Endothelial cell of umbilical vein (primary cell): ENCODE measurements at regions not wholly inside any gene's neighbourhood (a gene's known extent, or its start where the extent isn't known, plus 50 kb on each side); places are given as distances from the start of the nearest gene placed in this dataset.

Experiments
- BruUV-seq: library from RNA; stranded (reverse); fragments of 400-500 nt; replicated peaks from 2 replicates; lab custom pipeline; 2021; lab: Mats Ljungman, UMichigan
- CTCF ChIA-PET: fragments of 300-600, 350-600 bp; sonication (Branson Sonifier 250); formaldehyde crosslinking; loops from one replicate; lab custom pipeline; 2021; ENCODE audit warnings: antibody characterized with exemption, inconsistent platforms; lab: Charles Lee
- POLR2A ChIA-PET: fragments of 300-600, 350-600 bp; sonication (Branson Sonifier 250); formaldehyde crosslinking; loops from one replicate; lab custom pipeline; 2021; ENCODE audit warnings: antibody characterized with exemption, inconsistent platforms; lab: Charles Lee
- DNase-seq: peaks from one replicate; pipeline ENCODE4 v3.0.0-alpha.2; 2011; ENCODE audit warnings: low read depth, low spot score
- FAIRE-seq: peaks from 2 replicates; lab custom pipeline; 2011; peaks lifted over from hg19 to GRCh38; lab: Jason Lieb, UNC
- H2AFZ ChIP-seq: 2 replicates; pipeline ENCODE4 v1.6.0; 2012; ENCODE audit warnings: low read depth, low read length, control low read depth, inconsistent platforms
- H3K27ac ChIP-seq: 2 replicates; pipeline ENCODE4 v1.5.1; 2011; ENCODE audit warnings: low read depth, mild to moderate bottlenecking, control low read depth, low read length, moderate library complexity; ENCODE audit not compliant: insufficient read depth
- H3K27me3 ChIP-seq, 2 experiments: 2 replicates each; pipeline versions ENCODE4 v1.6.0 to v1.6.1; 2011; ENCODE audit warnings: low read length in 2 of 2, mixed read lengths in 1 of 2; ENCODE audit not compliant: control insufficient read depth in 2 of 2, insufficient read depth in 2 of 2
- H3K36me3 ChIP-seq, 2 experiments: 2 replicates in 1 of 2; 3 replicates in 1 of 2; pipeline ENCODE4 v1.5.1; 2011; ENCODE audit warnings: low read length in 2 of 2, mild to moderate bottlenecking in 1 of 2, moderate library complexity in 1 of 2; ENCODE audit not compliant: control insufficient read depth in 2 of 2, insufficient read depth in 2 of 2; ENCODE audit errors: extremely low read depth in 1 of 2
- H3K4me1 ChIP-seq: 3 replicates; pipeline ENCODE4 v1.5.1; 2011; ENCODE audit warnings: mild to moderate bottlenecking, low read length; ENCODE audit not compliant: control insufficient read depth, insufficient read depth; ENCODE audit errors: extremely low read depth
- H3K4me2 ChIP-seq: 2 replicates; pipeline ENCODE4 v1.6.1; 2011; ENCODE audit warnings: low read length, control low read depth, mixed read lengths; ENCODE audit not compliant: insufficient read depth
- H3K4me3 ChIP-seq, 3 experiments: fragments of 200-600 bp in 1 of 3; sonication (generic), shearing (Covaris generic) in 1 of 3; replicated peaks in 1 of 3; 2 replicates each; pipeline ENCODE4 v1.5.1; 2011 to 2016; ENCODE audit warnings: control low read depth in 3 of 3, low read length in 3 of 3, mild to moderate bottlenecking in 2 of 3, inconsistent platforms in 1 of 3, low read depth in 1 of 3, moderate library complexity in 1 of 3; ENCODE audit not compliant: insufficient read depth in 1 of 3
- H3K79me2 ChIP-seq: 2 replicates; pipeline ENCODE4 v1.6.0; 2012; ENCODE audit warnings: low read length, inconsistent platforms; ENCODE audit not compliant: control insufficient read depth, insufficient read depth
- H3K9ac ChIP-seq: replicated peaks from 2 replicates; pipeline ENCODE3; 2011; ENCODE audit warnings: low read length, control low read depth; ENCODE audit not compliant: insufficient read depth; ENCODE audit errors: extremely low read depth
- H3K9me1 ChIP-seq: replicated peaks from 3 replicates; pipeline ENCODE4 v1.6.0; 2011; ENCODE audit warnings: mild to moderate bottlenecking, low read length; ENCODE audit not compliant: control insufficient read depth, insufficient read depth; ENCODE audit errors: extremely low read depth
- H3K9me3 ChIP-seq: replicated peaks from 2 replicates; pipeline ENCODE4 v1.5.1; 2012; ENCODE audit warnings: low read length, inconsistent platforms; ENCODE audit not compliant: control insufficient read depth, insufficient read depth
- H4K20me1 ChIP-seq: replicated peaks from 2 replicates; pipeline ENCODE3; 2011; ENCODE audit warnings: mild to moderate bottlenecking, low read length; ENCODE audit not compliant: control insufficient read depth, insufficient read depth; ENCODE audit errors: extremely low read depth
- EZH2 ChIP-seq: IDR thresholded peaks from 2 replicates; pipeline ENCODE4 v1.6.1; 2012; ENCODE audit warnings: borderline replicate concordance, low read depth, mild to moderate bottlenecking, moderate library complexity, low read length, inconsistent platforms; ENCODE audit not compliant: severe bottlenecking
- FOS ChIP-seq: IDR thresholded peaks from 2 replicates; pipeline ENCODE4 v1.6.1; 2011; ENCODE audit warnings: mild to moderate bottlenecking, low read length, moderate library complexity, borderline replicate concordance; ENCODE audit not compliant: insufficient read depth
- GATA2 ChIP-seq: IDR thresholded peaks from 2 replicates; pipeline ENCODE4 v1.7.0; 2011; ENCODE audit warnings: low read depth, mild to moderate bottlenecking, moderate library complexity, mixed read lengths, low read length; ENCODE audit not compliant: insufficient read length, insufficient read depth
- JUN ChIP-seq: IDR thresholded peaks from 2 replicates; pipeline ENCODE4 v1.6.1; 2011; ENCODE audit warnings: borderline replicate concordance, low read depth; ENCODE audit not compliant: insufficient read length, insufficient read depth
- MYC ChIP-seq: IDR thresholded peaks from one replicate; pipeline ENCODE4 v1.6.1; 2011; ENCODE audit warnings: mild to moderate bottlenecking, low read depth, low read length
- POLR2A ChIP-seq: IDR thresholded peaks from 2 replicates; pipeline ENCODE4 v1.6.1; 2012; ENCODE audit warnings: low read depth, mild to moderate bottlenecking, control low read depth, low read length
- POLR2AphosphoS5 ChIP-seq: IDR thresholded peaks from 2 replicates; pipeline ENCODE4 v1.6.1; 2012; ENCODE audit warnings: low read depth, mild to moderate bottlenecking, control low read depth, low read length, moderate library complexity; ENCODE audit not compliant: insufficient read depth
- dilution Hi-C: fragments of 300-500 bp; cut with MboI; formaldehyde crosslinking; loops from one replicate; pipeline ENCODE4 v1.15.0; 2019; ENCODE audit warnings: low sequenced_read_pairs; ENCODE audit not compliant: extremely low pct_ligation_motif_present
- intact Hi-C: fragments of 100-400 bp; cut with micrococcal nuclease; formaldehyde crosslinking; loops from one replicate; pipeline ENCODE4 v1.10.0; 2022
- TF ChIP-seq, protein P1 (sequence below), 2 donors: IDR thresholded peaks; 1 replicate in 1 of 2; 2 replicates in 1 of 2; pipeline ENCODE4 v1.5.1; 2011; ENCODE audit warnings: low read length in 2 of 2, mild to moderate bottlenecking in 2 of 2, moderate library complexity in 2 of 2, control low read depth in 1 of 2, inconsistent platforms in 1 of 2, low read depth in 1 of 2; ENCODE audit not compliant: insufficient read depth in 1 of 2; ENCODE audit errors: extremely low read depth in 1 of 2
- TF ChIP-seq, protein P2 (sequence below): IDR thresholded peaks from 2 replicates; pipeline ENCODE4 v1.6.1; 2011; ENCODE audit not compliant: insufficient read depth, insufficient read length

GRCh38 chr3:13160619-13161018, 87.4 kb upstream of the IQSEC1 start:
- Histone ChIP-seq H4K20me1 (no peaks in the 10 kb centered on the region), H3K4me1 (no peaks in the 10 kb centered on the region), H3K9me3 (no peaks in the 10 kb centered on the region), H3K36me3 (no peaks in the 10 kb centered on the region), H2AFZ (no peak overlapping the region), H3K79me2 (no peaks in the 10 kb centered on the region), H3K9me1 (no peaks in the 10 kb centered on the region), H3K27me3 (no peaks in the 10 kb centered on the region), H3K4me2 (no peak overlapping the region), H3K9ac (no peak overlapping the region), H3K4me3 (no peak overlapping the region), H3K27ac (no peak overlapping the region)
- CTCF ChIA-PET = interaction anchor here (1.0 kb wide), 1 partner anchor 292 kb away, joined by 5 read pairs; no protein-coding TSS in a partner anchor
- no peak for DNase-seq
- dilution Hi-C loops = no loop called here
- BruUV-seq = no TSS peak
- TF ChIP-seq GATA2 = no peak
- no peak for TF ChIP-seq POLR2AphosphoS5
- TF ChIP-seq, protein P1, sequence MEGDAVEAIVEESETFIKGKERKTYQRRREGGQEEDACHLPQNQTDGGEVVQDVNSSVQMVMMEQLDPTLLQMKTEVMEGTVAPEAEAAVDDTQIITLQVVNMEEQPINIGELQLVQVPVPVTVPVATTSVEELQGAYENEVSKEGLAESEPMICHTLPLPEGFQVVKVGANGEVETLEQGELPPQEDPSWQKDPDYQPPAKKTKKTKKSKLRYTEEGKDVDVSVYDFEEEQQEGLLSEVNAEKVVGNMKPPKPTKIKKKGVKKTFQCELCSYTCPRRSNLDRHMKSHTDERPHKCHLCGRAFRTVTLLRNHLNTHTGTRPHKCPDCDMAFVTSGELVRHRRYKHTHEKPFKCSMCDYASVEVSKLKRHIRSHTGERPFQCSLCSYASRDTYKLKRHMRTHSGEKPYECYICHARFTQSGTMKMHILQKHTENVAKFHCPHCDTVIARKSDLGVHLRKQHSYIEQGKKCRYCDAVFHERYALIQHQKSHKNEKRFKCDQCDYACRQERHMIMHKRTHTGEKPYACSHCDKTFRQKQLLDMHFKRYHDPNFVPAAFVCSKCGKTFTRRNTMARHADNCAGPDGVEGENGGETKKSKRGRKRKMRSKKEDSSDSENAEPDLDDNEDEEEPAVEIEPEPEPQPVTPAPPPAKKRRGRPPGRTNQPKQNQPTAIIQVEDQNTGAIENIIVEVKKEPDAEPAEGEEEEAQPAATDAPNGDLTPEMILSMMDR (IDR thresholded peaks at IDR 0.05; ENCODE audit: extremely low read depth in 1 of 2, insufficient read depth in 1 of 2, low read depth in 1 of 2, low read length in 2 of 2) = no peak
- TF ChIP-seq FOS = no peak
- TF ChIP-seq MYC = no peak
- TF ChIP-seq, protein P2, sequence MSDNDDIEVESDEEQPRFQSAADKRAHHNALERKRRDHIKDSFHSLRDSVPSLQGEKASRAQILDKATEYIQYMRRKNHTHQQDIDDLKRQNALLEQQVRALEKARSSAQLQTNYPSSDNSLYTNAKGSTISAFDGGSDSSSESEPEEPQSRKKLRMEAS = no peak
- no peak for TF ChIP-seq EZH2
- TF ChIP-seq JUN = no peak
- TF ChIP-seq POLR2A = no peak
- POLR2A ChIA-PET = no interaction called here
- FAIRE-seq = no peak
- intact Hi-C loops = loop anchor here (1.0 kb wide), 1 partner anchor 292 kb away; no protein-coding TSS in a partner anchor
